Ovary (tissue), 7 donors: ENCODE measurements at regions not wholly inside any gene's neighbourhood (a gene's known extent, or its start where the extent isn't known, plus 50 kb on each side); places are given as distances from the start of the nearest gene placed in this dataset.

ENCODE experiments used
- DNase-seq, 5 donors: peaks; one replicate each; pipeline ENCODE4 v3.0.0-alpha.2; 2019 to 2020
- H3K27ac ChIP-seq, 2 donors: fragments of 200-600 bp; one replicate each; pipeline versions ENCODE4 v1.5.1 to v1.8.0; 2019 to 2022
- H3K27me3 ChIP-seq: fragments of 200-600 bp; one replicate; pipeline ENCODE4 v1.8.0; 2022
- H3K36me3 ChIP-seq: fragments of 200-600 bp; sonication (generic); one replicate; pipeline ENCODE4 v1.5.1; 2019
- H3K4me1 ChIP-seq: one replicate; pipeline ENCODE4 v1.8.1; 2013; ENCODE audit warnings: mild to moderate bottlenecking, moderate library complexity; ENCODE audit not compliant: insufficient read depth
- H3K4me3 ChIP-seq: fragments of 200-600 bp; sonication (generic); one replicate; pipeline ENCODE4 v1.5.1; 2017
- H3K9me3 ChIP-seq, 2 donors: fragments of 200-600 bp in 1 of 2; sonication (generic) in 1 of 2; one replicate each; pipeline versions ENCODE4 v1.5.1 to v1.8.1; 2013 to 2019; ENCODE audit warnings: mild to moderate bottlenecking in 1 of 2, moderate library complexity in 1 of 2
- CTCF ChIP-seq, 3 donors: fragments of 450-650 bp in 2 of 3; fragments of 200-600 bp in 1 of 3; IDR thresholded peaks; one replicate each; pipeline versions ENCODE4 v1.5.1 to v1.8.0; 2016 to 2022; ENCODE audit warnings: antibody characterized with exemption in 3 of 3, mild to moderate bottlenecking in 1 of 3
- EP300 ChIP-seq: sonication (generic); formaldehyde crosslinking; IDR thresholded peaks from one replicate; pipeline ENCODE4 v1.6.1; 2017; ENCODE audit warnings: antibody characterized with exemption
- POLR2A ChIP-seq: fragments of 450-650 bp; IDR thresholded peaks from one replicate; pipeline ENCODE4 v1.6.1; 2017; ENCODE audit warnings: antibody characterized with exemption, mild to moderate bottlenecking, moderate library complexity
- WGBS, 3 donors: extraction: QIAGEN DNeasy Blood & Tissue Kit in 1 of 3; methylation state at CpG; one replicate each; pipeline versions ENCODE4 v1.1.5 to v1.1.7; 2013 to 2017; 5-methylcytosine and 5-hydroxymethylcytosine counted together
- intact Hi-C, 4 donors: fragments of 100-400 bp; cut with DNase I; formaldehyde crosslinking; loops; one replicate each; pipeline versions ENCODE4 v1.11.0 to v1.15.1; 2022 to 2023
- donor health status: DM: no; HTN: no; CAD: no; lungs with moderate emphysema.
- donor health status: DM: no; HTN: no; CAD: no.
- donor health status: Bipolar disorder and iron deficiency.
- donor health status: DM: no; HTN: no; CAD: no.
- donor health status: DM: yes; HTN: yes; CAD: no.

GRCh38 chr2:239832490-239833268 lies 192.5 kb downstream of the NDUFA10 start:
- Histone ChIP-seq H3K4me1 (peaks cover 7% of the 10 kb centered on the region), H3K36me3 (no peaks in the 10 kb centered on the region), H3K9me3 (no peaks in the 10 kb centered on the region), H3K4me3 (no peak overlapping the region), H3K27me3 (no peaks in the 10 kb centered on the region), H3K27ac (no peak overlapping the region)
- TF ChIP-seq CTCF (IDR thresholded peaks at IDR 0.05) (no peak), POLR2A (no peak), EP300 (no peak)
- WGBS, 3 donors: 84 to 88% (median 86%) methylated on average over 19 of the region's 19 CpGs
- DNase-seq: peak in 2 of 5 donors; percentile 1 to 4
- intact Hi-C loops: no loop called here

- DNase-seq: peak in 1 of 5 donors; percentile 2
Observed at GRCh38 chr2:239831861-239832489, 193.2 kb downstream of the NDUFA10 start.

GRCh38 chr2:239831001-239831731 lies 194.0 kb downstream of the NDUFA10 start:
- Histone ChIP-seq H3K36me3 (no peaks in the 10 kb centered on the region), H3K4me3 (no peak overlapping the region), H3K27me3 (no peaks in the 10 kb centered on the region), H3K4me1 (peaks cover 7% of the 10 kb centered on the region), H3K9me3 (no peaks in the 10 kb centered on the region), H3K27ac (no peak overlapping the region)
- TF ChIP-seq CTCF (IDR thresholded peaks at IDR 0.05) (no peak), POLR2A (no peak), EP300 (no peak)
- WGBS, 3 donors: 15 to 28% (median 24%) methylated on average over 16 of the region's 16 CpGs
- intact Hi-C loops: no loop called here
- DNase-seq: peak in 3 of 5 donors; percentile 10 to 24 (median 15)

More at GRCh38 chr2:239831861-239832489, 193.2 kb downstream of the NDUFA10 start:
- no peak for TF ChIP-seq CTCF (IDR thresholded peaks at IDR 0.05)
- no peak for TF ChIP-seq POLR2A
- TF ChIP-seq EP300: no peak
- Histone ChIP-seq H3K27ac (no peak overlapping the region), H3K27me3 (no peaks in the 10 kb centered on the region), H3K36me3 (no peaks in the 10 kb centered on the region), H3K4me3 (no peak overlapping the region), H3K4me1 (peaks cover 7% of the 10 kb centered on the region), H3K9me3 (no peaks in the 10 kb centered on the region)
- WGBS, 3 donors: 82 to 89% (median 82%) methylated on average over 4 of the region's 4 CpGs
- intact Hi-C loops: no loop called here

- Histone ChIP-seq H3K4me1 (peaks cover 7% of the 10 kb centered on the region), H3K4me3 (no peak overlapping the region), H3K27ac (no peak overlapping the region), H3K9me3 (no peaks in the 10 kb centered on the region), H3K36me3 (no peaks in the 10 kb centered on the region), H3K27me3 (no peaks in the 10 kb centered on the region)
- TF ChIP-seq CTCF (IDR thresholded peaks at IDR 0.05) (no peak), EP300 (no peak), POLR2A (no peak)
- DNase-seq: peak in 3 of 5 donors; percentile 8 to 32 (median 11)
- intact Hi-C loops: no loop called here
- WGBS, 3 donors: 65 to 72% (median 66%) methylated on average over 9 of the region's 9 CpGs
Observed at GRCh38 chr2:239830121-239831000, 194.8 kb downstream of the NDUFA10 start.
